Mesenchymal stem cell (in vitro differentiated cells and primary cell): ENCODE measurements at regions not wholly inside any gene's neighbourhood (a gene's known extent, or its start where the extent isn't known, plus 50 kb on each side); places are given as distances from the start of the nearest gene placed in this dataset.

Source experiments
- DNase-seq: peaks from one replicate; pipeline ENCODE4 v3.0.0-alpha.2; 2013
- H2AFZ ChIP-seq: one replicate; pipeline ENCODE4 v1.6.1; 2013; ENCODE audit warnings: low read depth, mild to moderate bottlenecking, control low read depth, inconsistent platforms, low read length, moderate library complexity
- H2AK5ac ChIP-seq: 2 replicates; pipeline ENCODE4 v1.6.1; 2013; ENCODE audit warnings: low read length, moderate library complexity, mild to moderate bottlenecking, inconsistent platforms; ENCODE audit not compliant: severe bottlenecking
- H2BK120ac ChIP-seq: one replicate; pipeline ENCODE4 v1.6.1; 2013; ENCODE audit warnings: low read depth, mild to moderate bottlenecking, inconsistent platforms, low read length, moderate library complexity
- H2BK12ac ChIP-seq, 2 experiments: one replicate each; pipeline ENCODE4 v1.6.1; 2013; ENCODE audit warnings: inconsistent platforms in 2 of 2, low read length in 2 of 2, mild to moderate bottlenecking in 2 of 2, moderate library complexity in 2 of 2, control low read depth in 1 of 2
- H2BK15ac ChIP-seq: one replicate; pipeline ENCODE4 v1.6.1; 2013; ENCODE audit warnings: mild to moderate bottlenecking, low read depth, inconsistent platforms; ENCODE audit not compliant: poor library complexity, severe bottlenecking
- H2BK5ac ChIP-seq: 2 replicates; pipeline ENCODE4 v1.6.1; 2013; ENCODE audit warnings: low read depth, mild to moderate bottlenecking, low read length, control low read depth, inconsistent platforms; ENCODE audit not compliant: poor library complexity, severe bottlenecking
- H3K14ac ChIP-seq, 2 experiments: one replicate each; pipeline ENCODE4 v1.6.1; 2013; ENCODE audit warnings: inconsistent platforms in 2 of 2, low read length in 2 of 2, control low read depth in 1 of 2, mild to moderate bottlenecking in 1 of 2, moderate library complexity in 1 of 2
- H3K18ac ChIP-seq, 2 experiments: one replicate each; pipeline ENCODE4 v1.6.1; 2013; ENCODE audit warnings: inconsistent platforms in 2 of 2, low read length in 2 of 2, control low read depth in 1 of 2, low read depth in 1 of 2, mild to moderate bottlenecking in 1 of 2
- H3K23ac ChIP-seq, 2 experiments: one replicate each; pipeline ENCODE4 v1.6.1; 2013; ENCODE audit warnings: inconsistent platforms in 2 of 2, low read length in 2 of 2, mild to moderate bottlenecking in 2 of 2, moderate library complexity in 2 of 2, control low read depth in 1 of 2
- H3K27ac ChIP-seq: 2 replicates; pipeline ENCODE4 v1.5.1; 2013; ENCODE audit warnings: mild to moderate bottlenecking, moderate library complexity, low read length, control low read depth, inconsistent platforms; ENCODE audit not compliant: poor library complexity, severe bottlenecking
- H3K27me3 ChIP-seq, 2 experiments: 2 replicates each; pipeline versions ENCODE4 v1.6.1 to v1.7.0; 2013; ENCODE audit warnings: low read length in 2 of 2, mild to moderate bottlenecking in 2 of 2, moderate library complexity in 2 of 2, control low read depth in 1 of 2, inconsistent platforms in 1 of 2; ENCODE audit not compliant: control insufficient read depth in 1 of 2, insufficient read depth in 1 of 2
- H3K36me3 ChIP-seq, 2 experiments: 2 replicates each; pipeline versions ENCODE4 v1.6.1 to v1.7.0; 2013; ENCODE audit warnings: low read length in 2 of 2, control low read depth in 1 of 2, inconsistent platforms in 1 of 2, low read depth in 1 of 2, mild to moderate bottlenecking in 1 of 2; ENCODE audit not compliant: insufficient read depth in 2 of 2, control insufficient read depth in 1 of 2
- H3K4ac ChIP-seq, 2 experiments: one replicate each; pipeline ENCODE4 v1.6.1; 2013; ENCODE audit warnings: inconsistent platforms in 2 of 2, low read length in 2 of 2, mild to moderate bottlenecking in 2 of 2, moderate library complexity in 2 of 2, control low read depth in 1 of 2, low read depth in 1 of 2
- H3K4me1 ChIP-seq: 2 replicates; pipeline ENCODE4 v1.6.1; 2013; ENCODE audit warnings: low read depth, low read length, control low read depth; ENCODE audit not compliant: control insufficient read depth, insufficient read depth
- H3K4me2 ChIP-seq: 2 replicates; pipeline ENCODE4 v1.6.1; 2013; ENCODE audit warnings: low read length, mild to moderate bottlenecking, inconsistent platforms; ENCODE audit not compliant: poor library complexity, severe bottlenecking
- H3K4me3 ChIP-seq, 2 experiments: 2 replicates each; pipeline versions ENCODE4 v1.5.1 to v1.7.0; 2013; ENCODE audit warnings: low read length in 2 of 2, mild to moderate bottlenecking in 2 of 2, control low read depth in 1 of 2, low read depth in 1 of 2; ENCODE audit not compliant: insufficient read depth in 1 of 2
- H3K79me1 ChIP-seq: replicated peaks from 2 replicates; pipeline ENCODE4 v1.6.1; 2013; ENCODE audit warnings: mild to moderate bottlenecking, control low read depth, low read length, inconsistent platforms; ENCODE audit not compliant: poor library complexity, severe bottlenecking
- H3K9ac ChIP-seq: 2 replicates; pipeline ENCODE4 v1.7.0; 2013; ENCODE audit warnings: mild to moderate bottlenecking, low read length, moderate library complexity
- H3K9me3 ChIP-seq: 2 replicates; pipeline ENCODE4 v1.7.0; 2013; ENCODE audit warnings: mild to moderate bottlenecking, low read length; ENCODE audit not compliant: control insufficient read depth
- H4K8ac ChIP-seq: one replicate; pipeline ENCODE4 v1.6.1; 2013; ENCODE audit warnings: inconsistent platforms, mild to moderate bottlenecking, low read length, moderate library complexity
- H4K91ac ChIP-seq: one replicate; pipeline ENCODE4 v1.6.1; 2013; ENCODE audit warnings: mild to moderate bottlenecking, low read length, inconsistent platforms
- WGBS: methylation state at CpG from one replicate; pipeline ENCODE4 v1.1.7; 2013; ENCODE audit warnings: mixed read lengths; 5-methylcytosine and 5-hydroxymethylcytosine counted together

- no peak overlapping the region for H3K4me2 ChIP-seq
- H2BK120ac ChIP-seq, result no peak overlapping the region
- H2BK15ac ChIP-seq, result no peak overlapping the region
- no peak overlapping the region for H3K14ac ChIP-seq
- H3K9ac ChIP-seq, result no peak overlapping the region
- DNase-seq, result no peak
- no peak overlapping the region for H2AK5ac ChIP-seq
- WGBS, result 80% methylated on average over 1 of the region's 1 CpG
- no peak overlapping the region for H4K8ac ChIP-seq
- H4K91ac ChIP-seq, result no peak overlapping the region
- no peak overlapping the region for H3K4ac ChIP-seq
- no peak overlapping the region for H2BK12ac ChIP-seq
- no peak overlapping the region for H3K23ac ChIP-seq
- no peak overlapping the region for H3K27ac ChIP-seq
- H2AFZ ChIP-seq, result no peak overlapping the region
- H3K4me3 ChIP-seq, result no peak overlapping the region
- peaks cover 9% of the 10 kb centered on the region for H3K9me3 ChIP-seq
- H3K36me3 ChIP-seq, result no peaks in the 10 kb centered on the region
- H3K79me1 ChIP-seq, result no peaks in the 10 kb centered on the region
- no peak overlapping the region for H3K18ac ChIP-seq
- H2BK5ac ChIP-seq, result no peak overlapping the region
- no peaks in the 10 kb centered on the region for H3K4me1 ChIP-seq
- H3K27me3 ChIP-seq, result no peaks in the 10 kb centered on the region
Measured at GRCh38 chr5:108649646-108650045, 98.1 kb upstream of the FER start.

DNA sequence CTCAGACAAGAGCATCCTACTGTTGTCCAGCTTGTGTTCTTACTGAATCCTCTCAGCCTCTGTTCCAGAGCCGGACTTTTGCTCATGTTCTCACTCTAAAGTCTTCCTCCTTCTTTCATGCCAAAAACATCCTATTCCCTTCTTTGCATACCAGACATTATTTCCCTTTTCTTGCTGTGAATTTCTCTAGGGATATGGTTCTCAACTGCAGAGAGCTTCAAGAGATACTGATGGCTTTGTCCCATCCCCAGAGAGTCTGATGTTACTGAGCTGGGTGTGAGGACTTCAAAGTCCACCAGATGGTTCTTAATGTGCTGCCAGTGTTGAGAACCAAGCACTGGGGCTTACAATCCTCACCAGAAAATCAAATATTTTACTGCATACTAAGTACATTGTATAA is 98.6 kb upstream of the FER start:
- Histone ChIP-seq H2BK5ac (no peak overlapping the region), H2BK15ac (no peak overlapping the region), H2AK5ac (no peak overlapping the region), H3K4me3 (peak overlapping the region in 1 of 2 experiments; percentile 20), H3K18ac (no peak overlapping the region), H3K23ac (no peak overlapping the region), H3K79me1 (no peaks in the 10 kb centered on the region), H3K27me3 (no peaks in the 10 kb centered on the region), H3K36me3 (no peaks in the 10 kb centered on the region), H3K27ac (no peak overlapping the region), H3K4ac (no peak overlapping the region), H3K4me2 (no peak overlapping the region), H2BK120ac (no peak overlapping the region), H3K14ac (no peak overlapping the region), H4K91ac (no peak overlapping the region), H2BK12ac (no peak overlapping the region), H3K9ac (no peak overlapping the region), H3K4me1 (no peaks in the 10 kb centered on the region), H3K9me3 (peaks cover 9% of the 10 kb centered on the region), H4K8ac (no peak overlapping the region), H2AFZ (no peak overlapping the region)
- 100% methylated on average over 1 of the region's 1 CpG for WGBS
- no peak for DNase-seq

DNA sequence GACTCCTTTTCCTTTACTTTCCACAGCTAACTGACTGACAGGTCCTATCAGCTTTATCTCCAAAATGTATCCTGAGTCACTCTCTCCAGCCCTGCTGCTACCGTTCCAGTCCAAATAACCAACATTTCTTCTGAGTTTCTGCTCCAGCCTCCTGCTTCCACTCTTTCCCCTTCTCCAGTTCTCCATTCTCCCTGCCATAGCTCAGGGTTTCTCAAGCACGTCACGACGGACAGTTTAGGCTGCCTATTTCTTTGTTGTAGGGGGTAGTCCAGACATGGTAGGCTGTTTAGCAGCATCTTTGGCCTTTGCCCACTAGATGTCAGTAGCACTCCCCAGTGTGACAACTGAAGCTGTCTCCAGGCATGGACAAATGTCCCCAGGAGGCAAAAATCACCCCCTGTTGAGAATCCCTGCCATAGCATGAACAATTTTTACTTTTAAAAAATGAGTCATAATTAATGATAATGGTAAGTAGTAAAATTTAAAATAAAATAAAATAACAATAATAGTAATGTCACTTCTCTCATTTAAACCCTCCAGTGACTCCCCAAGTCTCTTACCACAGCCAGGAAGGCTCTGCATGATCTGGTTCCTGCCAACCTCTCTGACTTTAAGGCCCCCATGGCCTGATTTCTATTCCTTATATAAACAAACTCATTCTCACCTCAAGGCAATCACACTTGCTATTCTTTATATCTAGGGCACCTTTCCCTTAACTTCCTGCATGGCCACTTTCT is 105.4 kb upstream of the FER start:
- DNase-seq, result peak; percentile 78
- Histone ChIP-seq H3K14ac (no peak overlapping the region), H4K8ac (peak overlapping the region; percentile 88), H4K91ac (peak overlapping the region; percentile 49), H3K18ac (peak overlapping the region; percentile 46 to 72), H2AFZ (peak overlapping the region; percentile 29), H3K36me3 (no peaks in the 10 kb centered on the region), H3K79me1 (no peaks in the 10 kb centered on the region), H2BK12ac (peak overlapping the region; percentile 87 to 90), H2BK120ac (no peak overlapping the region), H2BK5ac (no peak overlapping the region), H3K27ac (no peak overlapping the region), H3K27me3 (no peaks in the 10 kb centered on the region), H3K23ac (no peak overlapping the region), H3K9ac (peak overlapping the region; percentile 79), H3K4me3 (no peak overlapping the region), H3K4ac (no peak overlapping the region), H3K4me2 (peak overlapping the region; percentile 49), H2BK15ac (no peak overlapping the region), H3K4me1 (peaks cover 2% of the 10 kb centered on the region), H2AK5ac (no peak overlapping the region), H3K9me3 (no peaks in the 10 kb centered on the region)
- WGBS, result 9% methylated on average over 4 of the region's 4 CpGs

- Histone ChIP-seq H3K27me3 (no peaks in the 10 kb centered on the region), H2BK120ac (no peak overlapping the region), H2BK5ac (no peak overlapping the region), H3K23ac (no peak overlapping the region), H4K8ac (peak overlapping the region; percentile 61), H2BK12ac (no peak overlapping the region), H3K9ac (peak overlapping the region; percentile 79), H2BK15ac (no peak overlapping the region), H4K91ac (no peak overlapping the region), H3K4me3 (no peak overlapping the region), H2AFZ (no peak overlapping the region), H3K27ac (no peak overlapping the region), H3K9me3 (no peaks in the 10 kb centered on the region), H3K4me1 (peaks cover 2% of the 10 kb centered on the region), H3K14ac (no peak overlapping the region), H3K36me3 (no peaks in the 10 kb centered on the region), H3K18ac (no peak overlapping the region), H3K79me1 (no peaks in the 10 kb centered on the region), H2AK5ac (no peak overlapping the region), H3K4ac (no peak overlapping the region), H3K4me2 (no peak overlapping the region)
- DNase-seq, result no peak
- WGBS, result 66% methylated on average over 1 of the region's 1 CpG
Measured at GRCh38 chr5:108641596-108641995, 106.1 kb upstream of the FER start.
